PC-9 (cell line): ENCODE measurements at regions not wholly inside any gene's neighbourhood (a gene's known extent, or its start where the extent isn't known, plus 50 kb on each side); places are given as distances from the start of the nearest gene placed in this dataset.

ENCODE experiments used
- BruUV-seq: library from RNA; stranded (reverse); fragments of 400-500 nt; replicated peaks from 2 replicates; lab custom pipeline; 2021; lab: Mats Ljungman, UMichigan
- CTCF ChIA-PET: fragments of 300-600 bp; sonication (Branson Sonifier 250); formaldehyde crosslinking; loops from one replicate; lab custom pipeline; 2022; ENCODE audit warnings: antibody characterized with exemption; lab: Charles Lee
- POLR2A ChIA-PET: fragments of 300-600 bp; sonication (Branson Sonifier 250); formaldehyde crosslinking; loops from one replicate; lab custom pipeline; 2022; ENCODE audit warnings: antibody characterized with exemption; ENCODE audit not compliant: unreplicated experiment; lab: Charles Lee
- DNase-seq, 2 experiments: peaks; one replicate each; pipeline versions ENCODE4 v3.0.0 to v3.0.0-alpha.2; 2015 to 2022; ENCODE audit warnings: mixed read lengths in 1 of 2
- H2AFZ ChIP-seq: fragments of 200-600 bp; sonication (generic); 2 replicates; pipeline ENCODE4 v1.8.1; 2017; ENCODE audit warnings: antibody characterized with exemption
- H3F3A ChIP-seq: fragments of 200-600 bp; sonication (generic); 2 replicates; pipeline ENCODE4 v1.8.1; 2017; ENCODE audit warnings: antibody characterized with exemption, mild to moderate bottlenecking, low read depth; ENCODE audit not compliant: insufficient read depth
- H3K27ac ChIP-seq: fragments of 200-600 bp; sonication (generic); 2 replicates; pipeline ENCODE4 v1.6.1; 2016; ENCODE audit warnings: mixed run types
- H3K27me3 ChIP-seq: fragments of 200-600 bp; sonication (generic); 2 replicates; pipeline ENCODE4 v1.6.1; 2016; ENCODE audit warnings: low read depth, mixed run types; ENCODE audit not compliant: insufficient read depth
- H3K36me3 ChIP-seq: fragments of 200-600 bp; sonication (generic); 2 replicates; pipeline ENCODE4 v1.6.1; 2016; ENCODE audit warnings: low read depth, mixed run types
- H3K4me1 ChIP-seq: fragments of 200-600 bp; sonication (generic); replicated peaks from 2 replicates; pipeline ENCODE4 v1.6.1; 2016; ENCODE audit warnings: mixed run types; ENCODE audit not compliant: insufficient read depth
- H3K4me2 ChIP-seq: fragments of 200-600 bp; sonication (generic); 2 replicates; pipeline ENCODE4 v1.6.1; 2017; ENCODE audit warnings: mixed run types
- H3K4me3 ChIP-seq: fragments of 200-600 bp; sonication (generic); 2 replicates; pipeline ENCODE4 v1.6.1; 2016; ENCODE audit warnings: mixed run types
- H3K79me2 ChIP-seq: fragments of 200-600 bp; sonication (generic); 2 replicates; pipeline ENCODE4 v1.6.1; 2017; ENCODE audit warnings: low read depth, mixed run types
- H3K9me2 ChIP-seq: fragments of 200-600 bp; sonication (generic); 2 replicates; pipeline ENCODE4 v1.8.1; 2017; ENCODE audit warnings: mild to moderate bottlenecking; ENCODE audit not compliant: insufficient read depth
- H3K9me3 ChIP-seq: fragments of 200-600 bp; sonication (generic); 2 replicates; pipeline ENCODE4 v1.8.1; 2016; ENCODE audit warnings: low read depth; ENCODE audit not compliant: insufficient read depth
- H4K20me1 ChIP-seq: fragments of 200-600 bp; sonication (generic); 2 replicates; pipeline ENCODE4 v1.8.1; 2017; ENCODE audit not compliant: insufficient read depth
- CTCF ChIP-seq: fragments of 200-600 bp; sonication (generic); conservative IDR thresholded peaks from 2 replicates; pipeline ENCODE4 v1.6.1; 2017; ENCODE audit warnings: mixed run types, antibody characterized with exemption, mild to moderate bottlenecking, moderate library complexity
- EZH2 ChIP-seq: fragments of 200-600 bp; sonication (generic); IDR thresholded peaks from 2 replicates; pipeline ENCODE4 v1.8.0; 2017; ENCODE audit warnings: antibody characterized with exemption, low read depth
- intact Hi-C: fragments of 100-400 bp; cut with micrococcal nuclease; formaldehyde crosslinking; loops from one replicate; pipeline ENCODE4 v1.10.0; 2022; ENCODE audit not compliant: unreplicated experiment

- Histone ChIP-seq H3K27me3 (no peaks in the 10 kb centered on the region), H3K4me2 (no peak overlapping the region), H3K27ac (no peak overlapping the region), H3K79me2 (no peaks in the 10 kb centered on the region), H3K9me3 (0 out of 2 replicates have a peak, but pooled peaks cover 8% of the 10 kb centered on the region), H4K20me1 (no peaks in the 10 kb centered on the region), H3K4me1 (no peaks in the 10 kb centered on the region), H3K4me3 (no peak overlapping the region), H3F3A (no peaks in the 10 kb centered on the region), H3K9me2 (no peaks in the 10 kb centered on the region), H3K36me3 (no peaks in the 10 kb centered on the region), H2AFZ (no peak overlapping the region)
- no TSS peak for BruUV-seq
- intact Hi-C loops: no loop called here
- ChIA-PET CTCF (interaction anchor here (0.7 kb wide), 1 partner anchor 1135 kb away, joined by 3 read pairs; no protein-coding TSS in a partner anchor), POLR2A (no interaction called here)
- TF ChIP-seq EZH2: no peak
- peak; percentile 49 for TF ChIP-seq CTCF
- DNase-seq: no peak
Measured at GRCh38 chr4:126592088-126592487, 1040.7 kb upstream of the INTU start.

GRCh38 chr4:126593626-126594025 is 1039.1 kb upstream of the INTU start:
- H3K27me3 ChIP-seq: no peaks in the 10 kb centered on the region
- H3K4me1 ChIP-seq: no peaks in the 10 kb centered on the region
- H3K9me2 ChIP-seq: no peaks in the 10 kb centered on the region
- no TSS peak for BruUV-seq
- no peak overlapping the region for H3K4me2 ChIP-seq
- intact Hi-C loops: no loop called here
- no peak overlapping the region for H3K4me3 ChIP-seq
- H4K20me1 ChIP-seq: no peaks in the 10 kb centered on the region
- H3F3A ChIP-seq: no peaks in the 10 kb centered on the region
- no peaks in the 10 kb centered on the region for H3K79me2 ChIP-seq
- no peak overlapping the region for H3K27ac ChIP-seq
- TF ChIP-seq CTCF: no peak
- no peak for TF ChIP-seq EZH2
- ChIA-PET CTCF (no interaction called here), POLR2A (no interaction called here)
- H2AFZ ChIP-seq: no peak overlapping the region
- H3K9me3 ChIP-seq: 0 out of 2 replicates have a peak, but pooled peaks cover 7% of the 10 kb centered on the region
- no peaks in the 10 kb centered on the region for H3K36me3 ChIP-seq
- no peak for DNase-seq

GRCh38 chr4:126595643-126596042 is 1037.1 kb upstream of the INTU start:
- no peaks in the 10 kb centered on the region for H3K27me3 ChIP-seq
- no TSS peak for BruUV-seq
- H3K79me2 ChIP-seq: no peaks in the 10 kb centered on the region
- no peaks in the 10 kb centered on the region for H4K20me1 ChIP-seq
- H2AFZ ChIP-seq: no peak overlapping the region
- TF ChIP-seq CTCF: no peak
- TF ChIP-seq EZH2: no peak
- intact Hi-C loops: no loop called here
- no peak for DNase-seq
- H3K4me2 ChIP-seq: no peak overlapping the region
- H3K9me3 ChIP-seq: no peaks in the 10 kb centered on the region
- H3K36me3 ChIP-seq: no peaks in the 10 kb centered on the region
- no peak overlapping the region for H3K4me3 ChIP-seq
- H3F3A ChIP-seq: no peaks in the 10 kb centered on the region
- ChIA-PET CTCF (no interaction called here), POLR2A (no interaction called here)
- H3K27ac ChIP-seq: no peak overlapping the region
- H3K9me2 ChIP-seq: no peaks in the 10 kb centered on the region
- H3K4me1 ChIP-seq: no peaks in the 10 kb centered on the region
